ENCODE measurements at regions not wholly inside any gene's neighbourhood (a gene's known extent, or its start where the extent isn't known, plus 50 kb on each side); places are given as distances from the start of the nearest gene placed in this dataset.
"Not testable (repeated sequence)": the region's sequence is repeated elsewhere in the genome, so short reads cannot be mapped to it uniquely, and the experiment has no call there.

- no peak for DNase-seq (ENCODE audit: low spot score)
Measured at GRCh38 chr11:37907436-37908218, 1309.6 kb upstream of the RAG2 start.

GRCh38 chr11:37905707-37906417 lies 1307.8 kb upstream of the RAG2 start:
- DNase-seq (ENCODE audit: low spot score): no peak

- no peak for DNase-seq (ENCODE audit: low spot score)
Measured at GRCh38 chr11:37896016-37896415, 1298.0 kb upstream of the RAG2 start.

- no peak for DNase-seq (ENCODE audit: low spot score)
Measured at GRCh38 chr11:37881741-37882140, 1283.7 kb upstream of the RAG2 start.

- DNase-seq (ENCODE audit: low spot score): no peak
Measured at GRCh38 chr11:37861671-37862070, 1263.6 kb upstream of the RAG2 start.

GRCh38 chr11:37858806-37859537 lies 1260.9 kb upstream of the RAG2 start:
- DNase-seq (ENCODE audit: low spot score): not testable (repeated sequence)

- DNase-seq (ENCODE audit: low spot score): no peak
Measured at GRCh38 chr11:37858398-37858797, 1260.4 kb upstream of the RAG2 start.

GRCh38 chr11:37857726-37858125 lies 1259.7 kb upstream of the RAG2 start:
- DNase-seq (ENCODE audit: low spot score): no peak

GRCh38 chr11:37849706-37850105 lies 1251.7 kb upstream of the RAG2 start:
- DNase-seq (ENCODE audit: low spot score): no peak

GRCh38 chr11:37843603-37844002 lies 1245.6 kb upstream of the RAG2 start:
- DNase-seq (ENCODE audit: low spot score): no peak

GRCh38 chr11:37841016-37841415 lies 1243.0 kb upstream of the RAG2 start:
- DNase-seq (ENCODE audit: low spot score): no peak

- not testable (repeated sequence) for DNase-seq (ENCODE audit: low spot score)
Measured at GRCh38 chr11:37840345-37840744, 1242.3 kb upstream of the RAG2 start.

GRCh38 chr11:37830529-37830928 lies 1232.5 kb upstream of the RAG2 start:
- DNase-seq (ENCODE audit: low spot score): no peak

GRCh38 chr11:37817727-37818270 lies 1219.8 kb upstream of the RAG2 start:
- DNase-seq (ENCODE audit: low spot score): no peak

GRCh38 chr11:37812281-37812880 lies 1214.3 kb upstream of the RAG2 start:
- no peak for DNase-seq (ENCODE audit: low spot score)

GRCh38 chr11:37811349-37811748 lies 1213.3 kb upstream of the RAG2 start:
- no peak for DNase-seq (ENCODE audit: low spot score)

GRCh38 chr11:37804666-37805065 lies 1206.6 kb upstream of the RAG2 start:
- no peak for DNase-seq (ENCODE audit: low spot score)

GRCh38 chr11:37788141-37788877 lies 1190.3 kb upstream of the RAG2 start:
- DNase-seq (ENCODE audit: low spot score): no peak

- no peak for DNase-seq (ENCODE audit: low spot score)
Measured at GRCh38 chr11:37786214-37786755, 1188.2 kb upstream of the RAG2 start.

GRCh38 chr11:37774441-37774840 lies 1176.4 kb upstream of the RAG2 start:
- no peak for DNase-seq (ENCODE audit: low spot score)

- no peak for DNase-seq (ENCODE audit: low spot score)
Measured at GRCh38 chr11:37770145-37770544, 1172.1 kb upstream of the RAG2 start.

Data from ecto neural progenitor cell (in vitro differentiated cells).